ENCODE measurements at regions not wholly inside any gene's neighbourhood (a gene's known extent, or its start where the extent isn't known, plus 50 kb on each side); places are given as distances from the start of the nearest gene placed in this dataset.

GRCh38 chr2:139409212-139409611 is 629.0 kb upstream of the NXPH2 start:
- TF ChIP-seq CTCF (conservative IDR thresholded peaks at IDR 0.05; ENCODE audit: low read length) (no peak), EZH2phosphoT487 (IDR thresholded peaks at IDR 0.05; ENCODE audit: borderline replicate concordance) (no peak)
